ENCODE measurements at regions not wholly inside any gene's neighbourhood (a gene's known extent, or its start where the extent isn't known, plus 50 kb on each side); places are given as distances from the start of the nearest gene placed in this dataset.
A peak's percentile ranks its signal among the peaks of the same experiment; 100 is the strongest.

DNA sequence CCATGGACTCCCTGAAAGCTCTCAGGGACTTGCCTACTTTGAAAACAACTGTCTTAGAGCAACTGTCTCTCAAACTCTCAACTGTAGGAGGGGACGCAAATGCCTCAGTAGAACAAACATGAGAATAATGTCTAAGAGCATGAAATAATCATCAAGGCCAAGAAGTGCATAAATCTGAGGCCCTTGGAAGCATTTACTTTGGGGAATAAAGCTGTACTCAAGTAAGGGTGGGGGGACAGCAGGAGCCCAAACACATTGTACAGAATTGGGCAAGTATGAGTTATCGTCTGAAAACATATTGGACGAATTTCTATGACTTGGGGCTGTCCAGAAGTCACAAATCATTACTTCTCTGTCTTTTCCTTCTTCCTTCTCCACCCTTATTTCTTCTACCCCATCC lies 96.3 kb upstream of the HMHB1 start:
- ATAC-seq: no peak
- no peak overlapping the region for H3K27ac ChIP-seq
- 68 to 89% methylated on average over 2 to 3 of the region's 3 CpGs for WGBS, 2 donors (ENCODE audit: low coverage in 1 of 2)

DNA sequence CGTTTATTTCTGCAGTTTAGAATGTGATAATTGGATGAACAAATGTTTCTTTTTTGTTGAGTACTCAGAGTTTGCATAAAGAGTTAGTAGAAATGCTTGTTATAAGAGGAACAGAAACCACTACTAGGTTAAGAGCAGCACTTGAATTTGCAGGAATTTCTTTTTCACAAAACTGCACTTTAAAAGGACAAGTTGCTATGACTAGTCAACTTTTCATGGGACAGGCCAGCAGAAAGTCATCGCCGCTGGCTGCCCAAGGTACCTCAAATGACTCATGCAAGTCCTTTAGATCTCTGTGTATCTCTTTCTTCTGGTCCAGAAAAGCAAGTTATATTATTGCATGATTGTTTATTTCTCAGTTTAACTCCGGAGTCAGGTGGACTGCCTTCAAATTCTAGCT lies 97.3 kb upstream of the HMHB1 start:
- Histone ChIP-seq H3K27me3 (no peaks in the 10 kb centered on the region), H3K4me3 (no peak overlapping the region), H3K4me1 (peaks cover 4 to 39% (median 5%) of the 10 kb centered on the region in 3 donors), H3K9me3 (no peaks in the 10 kb centered on the region), H3K27ac (peak overlapping the region in 1 of 4 donors; percentile 29), H3K36me3 (no peaks in the 10 kb centered on the region)
- peak; percentile 22 for ATAC-seq
- TF ChIP-seq EP300 (IDR thresholded peaks at IDR 0.05): no peak
- no peak for TF ChIP-seq POLR2AphosphoS5 (IDR thresholded peaks at IDR 0.05)
- no peak for TF ChIP-seq POLR2A (IDR thresholded peaks at IDR 0.05)
- TF ChIP-seq, protein P1, sequence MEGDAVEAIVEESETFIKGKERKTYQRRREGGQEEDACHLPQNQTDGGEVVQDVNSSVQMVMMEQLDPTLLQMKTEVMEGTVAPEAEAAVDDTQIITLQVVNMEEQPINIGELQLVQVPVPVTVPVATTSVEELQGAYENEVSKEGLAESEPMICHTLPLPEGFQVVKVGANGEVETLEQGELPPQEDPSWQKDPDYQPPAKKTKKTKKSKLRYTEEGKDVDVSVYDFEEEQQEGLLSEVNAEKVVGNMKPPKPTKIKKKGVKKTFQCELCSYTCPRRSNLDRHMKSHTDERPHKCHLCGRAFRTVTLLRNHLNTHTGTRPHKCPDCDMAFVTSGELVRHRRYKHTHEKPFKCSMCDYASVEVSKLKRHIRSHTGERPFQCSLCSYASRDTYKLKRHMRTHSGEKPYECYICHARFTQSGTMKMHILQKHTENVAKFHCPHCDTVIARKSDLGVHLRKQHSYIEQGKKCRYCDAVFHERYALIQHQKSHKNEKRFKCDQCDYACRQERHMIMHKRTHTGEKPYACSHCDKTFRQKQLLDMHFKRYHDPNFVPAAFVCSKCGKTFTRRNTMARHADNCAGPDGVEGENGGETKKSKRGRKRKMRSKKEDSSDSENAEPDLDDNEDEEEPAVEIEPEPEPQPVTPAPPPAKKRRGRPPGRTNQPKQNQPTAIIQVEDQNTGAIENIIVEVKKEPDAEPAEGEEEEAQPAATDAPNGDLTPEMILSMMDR (IDR thresholded peaks at IDR 0.05): no peak
- 46 to 54% methylated on average over 4 of the region's 4 CpGs for WGBS, 2 donors (ENCODE audit: low coverage in 1 of 2)

More for the DNA sequence above, 96.3 kb upstream of the HMHB1 start:
- Histone ChIP-seq H3K36me3 (no peaks in the 10 kb centered on the region), H3K9me3 (no peaks in the 10 kb centered on the region), H3K4me3 (no peak overlapping the region), H3K27me3 (no peaks in the 10 kb centered on the region), H3K4me1 (peaks cover 4 to 39% (median 5%) of the 10 kb centered on the region in 3 donors)
- TF ChIP-seq, protein P1 (IDR thresholded peaks at IDR 0.05): no peak
- TF ChIP-seq EP300 (IDR thresholded peaks at IDR 0.05) (no peak), POLR2AphosphoS5 (IDR thresholded peaks at IDR 0.05) (no peak), POLR2A (IDR thresholded peaks at IDR 0.05) (no peak)

DNA sequence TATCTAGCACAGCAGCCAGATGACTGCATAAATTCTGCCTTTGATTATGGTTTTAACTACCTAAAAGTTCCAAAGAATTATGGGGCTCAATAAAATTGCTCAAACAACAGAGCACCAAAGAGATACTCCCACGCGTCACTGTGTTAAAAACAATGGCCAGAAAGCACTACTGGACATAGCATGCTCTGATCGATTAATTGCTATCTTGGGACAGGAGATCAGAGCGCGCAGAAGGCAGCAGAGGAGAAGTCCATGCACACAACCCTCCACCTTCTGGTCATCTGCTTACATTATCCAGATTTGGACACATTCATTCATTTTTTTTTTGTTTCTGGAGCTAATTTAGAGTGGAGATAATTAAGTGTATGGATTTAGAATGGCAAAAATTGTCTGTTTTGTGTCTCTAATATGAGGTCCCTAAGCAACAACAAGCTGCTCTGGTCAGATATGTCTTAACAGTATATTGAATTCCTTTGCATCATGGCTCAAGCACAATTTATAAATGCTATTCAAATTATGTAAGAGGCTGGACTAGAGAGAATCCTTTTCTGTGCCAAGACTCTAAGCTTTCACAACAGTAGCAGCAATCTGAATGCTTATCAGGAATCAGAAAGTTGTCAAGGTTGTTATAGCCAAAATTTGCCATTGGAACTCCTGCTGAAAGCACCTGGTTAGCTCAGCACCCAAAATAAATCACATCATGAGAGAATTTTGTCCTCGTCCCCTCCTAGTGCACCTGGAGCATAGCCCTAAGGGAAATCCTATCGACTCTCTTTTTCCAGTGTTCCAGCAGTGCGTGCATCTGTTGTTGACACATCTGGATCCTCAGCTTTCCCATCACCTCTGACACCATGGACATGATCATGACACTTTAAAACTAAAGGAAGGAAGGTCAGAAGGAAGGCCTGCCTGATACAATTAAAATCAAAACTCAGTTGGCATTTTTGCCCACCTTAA lies 98.6 kb upstream of the HMHB1 start:
- no peak overlapping the region for H3K4me3 ChIP-seq
- no peaks in the 10 kb centered on the region for H3K36me3 ChIP-seq
- no peaks in the 10 kb centered on the region for H3K9me3 ChIP-seq
- no peaks in the 10 kb centered on the region for H3K27me3 ChIP-seq
- 69 to 77% methylated on average over 6 of the region's 8 CpGs for WGBS, 2 donors (ENCODE audit: low coverage in 1 of 2)
- no peak overlapping the region for H3K27ac ChIP-seq
- TF ChIP-seq POLR2AphosphoS5 (IDR thresholded peaks at IDR 0.05): no peak
- TF ChIP-seq, protein P1 (IDR thresholded peaks at IDR 0.05): no peak
- TF ChIP-seq POLR2A (IDR thresholded peaks at IDR 0.05): no peak
- no peak for TF ChIP-seq EP300 (IDR thresholded peaks at IDR 0.05)
- ATAC-seq: no peak
- H3K4me1 ChIP-seq: peaks cover 4 to 39% (median 5%) of the 10 kb centered on the region in 3 donors

DNA sequence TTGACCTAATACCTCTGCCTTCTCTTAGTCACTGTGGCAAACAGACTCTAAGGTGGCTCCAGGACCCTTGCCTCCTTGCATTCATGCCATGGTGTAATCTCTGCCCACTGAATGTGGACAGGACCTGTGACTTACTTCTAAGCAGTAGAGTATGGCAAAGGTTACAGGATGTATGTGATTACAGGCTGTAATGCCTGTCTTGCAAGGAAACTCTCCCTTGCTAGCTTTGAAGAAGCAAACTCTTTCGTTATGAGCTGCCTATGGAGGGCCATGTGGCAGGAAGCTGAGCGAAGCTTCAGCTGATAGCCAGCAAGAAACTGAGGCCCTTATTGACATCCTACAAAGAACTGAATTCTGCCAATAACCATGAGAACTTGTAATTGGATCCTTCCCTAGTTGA lies 103.3 kb upstream of the HMHB1 start:
- H3K27me3 ChIP-seq: no peaks in the 10 kb centered on the region
- peaks cover 0 to 10% (median 3%) of the 10 kb centered on the region in 3 donors for H3K4me1 ChIP-seq
- no peak overlapping the region for H3K4me3 ChIP-seq
- H3K9me3 ChIP-seq: no peaks in the 10 kb centered on the region
- no peak overlapping the region for H3K27ac ChIP-seq
- no peaks in the 10 kb centered on the region for H3K36me3 ChIP-seq
- TF ChIP-seq POLR2AphosphoS5 (IDR thresholded peaks at IDR 0.05): no peak
- TF ChIP-seq, protein P1 (IDR thresholded peaks at IDR 0.05): no peak
- TF ChIP-seq POLR2A (IDR thresholded peaks at IDR 0.05): no peak
- TF ChIP-seq EP300 (IDR thresholded peaks at IDR 0.05): no peak
- 83% methylated on average over 2 of the region's 2 CpGs; no CpG with 5 or more reads in 1 of the 2 donors for WGBS, 2 donors (ENCODE audit: low coverage in 1 of 2)
- ATAC-seq: no peak

DNA sequence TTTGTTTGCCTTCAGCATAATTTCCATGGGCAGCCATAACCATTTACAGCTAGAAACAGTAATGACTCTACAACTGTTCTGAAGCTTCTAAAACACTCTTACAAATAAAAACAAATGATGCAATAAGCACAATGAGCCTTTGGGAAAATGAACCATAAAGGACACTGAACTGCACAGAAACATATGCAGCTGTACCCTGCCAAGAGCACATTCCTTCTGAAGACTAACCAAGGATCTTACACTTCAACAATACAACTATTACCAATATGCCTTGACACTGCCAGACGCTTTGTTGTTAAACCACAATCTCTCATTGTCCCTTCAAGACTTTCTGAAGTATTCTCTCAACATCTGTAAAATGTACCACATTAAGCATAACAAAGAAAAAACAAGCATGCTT lies 104.2 kb upstream of the HMHB1 start:
- Histone ChIP-seq H3K4me1 (peaks cover 0 to 1% (median 0%) of the 10 kb centered on the region in 3 donors), H3K27me3 (no peaks in the 10 kb centered on the region), H3K27ac (no peak overlapping the region), H3K4me3 (no peak overlapping the region), H3K36me3 (no peaks in the 10 kb centered on the region), H3K9me3 (no peaks in the 10 kb centered on the region)
- ATAC-seq: no peak
- WGBS, 2 donors (ENCODE audit: low coverage in 1 of 2): 22 to 70% methylated on average over 1 of the region's 1 CpG
- TF ChIP-seq EP300 (IDR thresholded peaks at IDR 0.05): no peak
- no peak for TF ChIP-seq POLR2AphosphoS5 (IDR thresholded peaks at IDR 0.05)

Measured in gastroesophageal sphincter (tissue), 4 donors.